ENCODE measurements at regions not wholly inside any gene's neighbourhood (a gene's known extent, or its start where the extent isn't known, plus 50 kb on each side); places are given as distances from the start of the nearest gene placed in this dataset.

GRCh38 chr10:92753865-92754264, 64.1 kb downstream of the HHEX start (continued):
- TF ChIP-seq ZNF589 (CRISPR knock-in tag; IDR thresholded peaks at IDR 0.05; ENCODE audit: low read depth) (peak; percentile 64), SRF (CRISPR knock-in tag; IDR thresholded peaks at IDR 0.05) (no peak), ZNF354B (CRISPR knock-in tag; IDR thresholded peaks at IDR 0.05) (no peak), PRMT5 (CRISPR knock-in tag; IDR thresholded peaks at IDR 0.05) (no peak), YBX1 (IDR thresholded peaks at IDR 0.05) (no peak), MECOM (CRISPR knock-in tag; IDR thresholded peaks at IDR 0.05) (no peak), ZNF197 (CRISPR knock-in tag; IDR thresholded peaks at IDR 0.05; ENCODE audit: low read depth) (no peak), TEAD4 (IDR thresholded peaks at IDR 0.05; ENCODE audit: low read length) (peak; percentile 68), TEAD4 (CRISPR knock-in tag; IDR thresholded peaks at IDR 0.05; ENCODE audit: borderline replicate concordance) (no peak), ZNF239 (CRISPR knock-in tag; IDR thresholded peaks at IDR 0.05) (no peak), ZNF79 (CRISPR knock-in tag; IDR thresholded peaks at IDR 0.05; ENCODE audit: low read depth) (no peak), PURB (CRISPR knock-in tag; IDR thresholded peaks at IDR 0.05; ENCODE audit: low read depth) (no peak), ZNF507 (tag; conservative IDR thresholded peaks at IDR 0.05) (no peak), DMBX1 (CRISPR knock-in tag; IDR thresholded peaks at IDR 0.05; ENCODE audit: borderline replicate concordance) (peak; percentile 66; the same call in 1 of the 2 replicates), ZNF41 (CRISPR knock-in tag; conservative IDR thresholded peaks at IDR 0.05) (0 out of 2 replicates have a peak, but pooled peaks have one; percentile 19), ILK (tag; IDR thresholded peaks at IDR 0.05; ENCODE audit: borderline replicate concordance, low read depth) (no peak), ELK3 (CRISPR knock-in tag; IDR thresholded peaks at IDR 0.05) (no peak), ZNF146 (CRISPR knock-in tag; IDR thresholded peaks at IDR 0.05; ENCODE audit: unreplicated experiment) (no peak), TFE3 (CRISPR knock-in tag; IDR thresholded peaks at IDR 0.05) (peak; percentile 32), ZNF583 (CRISPR knock-in tag; IDR thresholded peaks at IDR 0.05) (no peak), PPARD (CRISPR knock-in tag; IDR thresholded peaks at IDR 0.05) (no peak)
- TF ChIP-seq, protein P1, sequence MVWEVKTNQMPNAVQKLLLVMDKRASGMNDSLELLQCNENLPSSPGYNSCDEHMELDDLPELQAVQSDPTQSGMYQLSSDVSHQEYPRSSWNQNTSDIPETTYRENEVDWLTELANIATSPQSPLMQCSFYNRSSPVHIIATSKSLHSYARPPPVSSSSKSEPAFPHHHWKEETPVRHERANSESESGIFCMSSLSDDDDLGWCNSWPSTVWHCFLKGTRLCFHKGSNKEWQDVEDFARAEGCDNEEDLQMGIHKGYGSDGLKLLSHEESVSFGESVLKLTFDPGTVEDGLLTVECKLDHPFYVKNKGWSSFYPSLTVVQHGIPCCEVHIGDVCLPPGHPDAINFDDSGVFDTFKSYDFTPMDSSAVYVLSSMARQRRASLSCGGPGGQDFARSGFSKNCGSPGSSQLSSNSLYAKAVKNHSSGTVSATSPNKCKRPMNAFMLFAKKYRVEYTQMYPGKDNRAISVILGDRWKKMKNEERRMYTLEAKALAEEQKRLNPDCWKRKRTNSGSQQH (CRISPR knock-in tag; IDR thresholded peaks at IDR 0.05), result no peak
- TF ChIP-seq, protein P2, sequence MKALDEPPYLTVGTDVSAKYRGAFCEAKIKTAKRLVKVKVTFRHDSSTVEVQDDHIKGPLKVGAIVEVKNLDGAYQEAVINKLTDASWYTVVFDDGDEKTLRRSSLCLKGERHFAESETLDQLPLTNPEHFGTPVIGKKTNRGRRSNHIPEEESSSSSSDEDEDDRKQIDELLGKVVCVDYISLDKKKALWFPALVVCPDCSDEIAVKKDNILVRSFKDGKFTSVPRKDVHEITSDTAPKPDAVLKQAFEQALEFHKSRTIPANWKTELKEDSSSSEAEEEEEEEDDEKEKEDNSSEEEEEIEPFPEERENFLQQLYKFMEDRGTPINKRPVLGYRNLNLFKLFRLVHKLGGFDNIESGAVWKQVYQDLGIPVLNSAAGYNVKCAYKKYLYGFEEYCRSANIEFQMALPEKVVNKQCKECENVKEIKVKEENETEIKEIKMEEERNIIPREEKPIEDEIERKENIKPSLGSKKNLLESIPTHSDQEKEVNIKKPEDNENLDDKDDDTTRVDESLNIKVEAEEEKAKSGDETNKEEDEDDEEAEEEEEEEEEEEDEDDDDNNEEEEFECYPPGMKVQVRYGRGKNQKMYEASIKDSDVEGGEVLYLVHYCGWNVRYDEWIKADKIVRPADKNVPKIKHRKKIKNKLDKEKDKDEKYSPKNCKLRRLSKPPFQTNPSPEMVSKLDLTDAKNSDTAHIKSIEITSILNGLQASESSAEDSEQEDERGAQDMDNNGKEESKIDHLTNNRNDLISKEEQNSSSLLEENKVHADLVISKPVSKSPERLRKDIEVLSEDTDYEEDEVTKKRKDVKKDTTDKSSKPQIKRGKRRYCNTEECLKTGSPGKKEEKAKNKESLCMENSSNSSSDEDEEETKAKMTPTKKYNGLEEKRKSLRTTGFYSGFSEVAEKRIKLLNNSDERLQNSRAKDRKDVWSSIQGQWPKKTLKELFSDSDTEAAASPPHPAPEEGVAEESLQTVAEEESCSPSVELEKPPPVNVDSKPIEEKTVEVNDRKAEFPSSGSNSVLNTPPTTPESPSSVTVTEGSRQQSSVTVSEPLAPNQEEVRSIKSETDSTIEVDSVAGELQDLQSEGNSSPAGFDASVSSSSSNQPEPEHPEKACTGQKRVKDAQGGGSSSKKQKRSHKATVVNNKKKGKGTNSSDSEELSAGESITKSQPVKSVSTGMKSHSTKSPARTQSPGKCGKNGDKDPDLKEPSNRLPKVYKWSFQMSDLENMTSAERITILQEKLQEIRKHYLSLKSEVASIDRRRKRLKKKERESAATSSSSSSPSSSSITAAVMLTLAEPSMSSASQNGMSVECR (CRISPR knock-in tag; IDR thresholded peaks at IDR 0.05), result no peak

All from K562 (cell line).